A204.1 (cell line): ENCODE measurements at regions not wholly inside any gene's neighbourhood (a gene's known extent, or its start where the extent isn't known, plus 50 kb on each side); places are given as distances from the start of the nearest gene placed in this dataset.

ENCODE experiments used
- FAIRE-seq: peaks from 2 replicates; lab custom pipeline; 2012; peaks lifted over from hg19 to GRCh38; lab: Jason Lieb, UNC

- no peak for FAIRE-seq
These were observed 218.1 kb downstream of the CETN3 start for GRCh38 chr5:90191352-90192045.

GRCh38 chr5:90185897-90186468 lies 223.6 kb downstream of the CETN3 start:
- no peak for FAIRE-seq

GRCh38 chr5:90184764-90185163 lies 224.8 kb downstream of the CETN3 start:
- no peak for FAIRE-seq

GRCh38 chr5:90182726-90183125 lies 226.8 kb downstream of the CETN3 start:
- FAIRE-seq, result no peak

GRCh38 chr5:90174236-90174635 lies 235.3 kb downstream of the CETN3 start:
- no peak for FAIRE-seq

GRCh38 chr5:90173299-90174030 lies 236.1 kb downstream of the CETN3 start:
- FAIRE-seq, result no peak

GRCh38 chr5:90171466-90171865 lies 238.1 kb downstream of the CETN3 start:
- no peak for FAIRE-seq

- FAIRE-seq, result no peak
These were observed 239.3 kb downstream of the CETN3 start for GRCh38 chr5:90170261-90170660.

- FAIRE-seq, result no peak
These were observed 240.5 kb downstream of the CETN3 start for GRCh38 chr5:90169078-90169477.

GRCh38 chr5:90168399-90168798 lies 241.2 kb downstream of the CETN3 start:
- FAIRE-seq, result no peak

GRCh38 chr5:90166816-90167215 lies 242.7 kb downstream of the CETN3 start:
- FAIRE-seq, result no peak

GRCh38 chr5:90162324-90162723 lies 247.2 kb downstream of the CETN3 start:
- FAIRE-seq, result no peak

GRCh38 chr5:90161414-90161813 lies 248.1 kb downstream of the CETN3 start:
- FAIRE-seq, result no peak

GRCh38 chr5:90158131-90158530 lies 251.4 kb downstream of the CETN3 start:
- FAIRE-seq, result no peak

- no peak for FAIRE-seq
These were observed 256.5 kb downstream of the CETN3 start for GRCh38 chr5:90153031-90153430.

GRCh38 chr5:90144625-90145327 lies 264.8 kb downstream of the CETN3 start:
- no peak for FAIRE-seq

GRCh38 chr5:90142541-90142940 lies 267.0 kb downstream of the CETN3 start:
- no peak for FAIRE-seq

- FAIRE-seq, result no peak
These were observed 267.6 kb downstream of the CETN3 start for GRCh38 chr5:90141984-90142383.

GRCh38 chr5:90136952-90137528 lies 272.5 kb downstream of the CETN3 start:
- no peak for FAIRE-seq

GRCh38 chr5:90135779-90136378 lies 273.7 kb downstream of the CETN3 start:
- FAIRE-seq, result no peak

- FAIRE-seq, result no peak
These were observed 274.7 kb downstream of the CETN3 start for GRCh38 chr5:90134892-90135291.

GRCh38 chr5:90134381-90134780 lies 275.2 kb downstream of the CETN3 start:
- FAIRE-seq, result no peak
